AG09319 (cell line): ENCODE measurements at regions not wholly inside any gene's neighbourhood (a gene's known extent, or its start where the extent isn't known, plus 50 kb on each side); places are given as distances from the start of the nearest gene placed in this dataset.
"Not testable (repeated sequence)": the region's sequence is repeated elsewhere in the genome, so short reads cannot be mapped to it uniquely, and the experiment has no call there.

Experiments
- DNase-seq: peaks from one replicate; pipeline ENCODE4 v3.0.0-alpha.2; 2010; ENCODE audit warnings: low read depth; ENCODE audit errors: extremely low read depth
- TF ChIP-seq, protein P1 (sequence below): IDR thresholded peaks from 2 replicates; pipeline ENCODE4 v1.5.1; 2011; ENCODE audit warnings: low read depth, mild to moderate bottlenecking, inconsistent platforms, low read length, moderate library complexity

DNA sequence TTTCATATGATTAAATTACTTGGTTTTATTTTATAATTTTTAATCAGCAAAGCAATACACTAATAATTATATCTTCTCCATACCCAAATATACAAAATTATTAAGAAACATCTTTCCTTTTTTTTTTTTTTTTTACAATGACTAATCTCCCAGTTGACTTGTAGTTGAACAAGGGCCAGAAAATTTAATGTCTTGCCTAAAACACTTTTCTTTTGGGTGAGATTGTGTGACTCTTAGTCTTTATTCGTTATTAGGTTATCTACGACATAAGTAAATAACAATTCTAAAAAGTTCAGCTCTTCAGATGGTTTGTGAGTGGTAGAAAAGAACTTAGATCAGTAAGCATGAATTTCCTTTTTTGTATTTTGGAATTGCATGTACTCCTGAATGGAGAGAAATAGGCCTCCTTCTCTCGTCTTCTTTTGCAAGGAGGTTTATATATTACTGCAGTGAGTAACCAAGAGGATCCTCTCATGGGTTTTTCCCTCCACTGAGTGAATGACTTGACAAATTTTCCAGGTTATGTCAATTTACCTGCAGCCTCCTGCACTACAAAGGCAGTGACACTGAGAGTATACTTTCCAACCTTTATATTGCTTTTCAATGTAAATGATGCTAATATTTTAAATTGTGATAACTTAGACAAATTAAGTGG lies 364.5 kb upstream of the CITED2 start:
- TF ChIP-seq, protein P1, sequence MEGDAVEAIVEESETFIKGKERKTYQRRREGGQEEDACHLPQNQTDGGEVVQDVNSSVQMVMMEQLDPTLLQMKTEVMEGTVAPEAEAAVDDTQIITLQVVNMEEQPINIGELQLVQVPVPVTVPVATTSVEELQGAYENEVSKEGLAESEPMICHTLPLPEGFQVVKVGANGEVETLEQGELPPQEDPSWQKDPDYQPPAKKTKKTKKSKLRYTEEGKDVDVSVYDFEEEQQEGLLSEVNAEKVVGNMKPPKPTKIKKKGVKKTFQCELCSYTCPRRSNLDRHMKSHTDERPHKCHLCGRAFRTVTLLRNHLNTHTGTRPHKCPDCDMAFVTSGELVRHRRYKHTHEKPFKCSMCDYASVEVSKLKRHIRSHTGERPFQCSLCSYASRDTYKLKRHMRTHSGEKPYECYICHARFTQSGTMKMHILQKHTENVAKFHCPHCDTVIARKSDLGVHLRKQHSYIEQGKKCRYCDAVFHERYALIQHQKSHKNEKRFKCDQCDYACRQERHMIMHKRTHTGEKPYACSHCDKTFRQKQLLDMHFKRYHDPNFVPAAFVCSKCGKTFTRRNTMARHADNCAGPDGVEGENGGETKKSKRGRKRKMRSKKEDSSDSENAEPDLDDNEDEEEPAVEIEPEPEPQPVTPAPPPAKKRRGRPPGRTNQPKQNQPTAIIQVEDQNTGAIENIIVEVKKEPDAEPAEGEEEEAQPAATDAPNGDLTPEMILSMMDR, result no peak
- DNase-seq, result no peak

DNA sequence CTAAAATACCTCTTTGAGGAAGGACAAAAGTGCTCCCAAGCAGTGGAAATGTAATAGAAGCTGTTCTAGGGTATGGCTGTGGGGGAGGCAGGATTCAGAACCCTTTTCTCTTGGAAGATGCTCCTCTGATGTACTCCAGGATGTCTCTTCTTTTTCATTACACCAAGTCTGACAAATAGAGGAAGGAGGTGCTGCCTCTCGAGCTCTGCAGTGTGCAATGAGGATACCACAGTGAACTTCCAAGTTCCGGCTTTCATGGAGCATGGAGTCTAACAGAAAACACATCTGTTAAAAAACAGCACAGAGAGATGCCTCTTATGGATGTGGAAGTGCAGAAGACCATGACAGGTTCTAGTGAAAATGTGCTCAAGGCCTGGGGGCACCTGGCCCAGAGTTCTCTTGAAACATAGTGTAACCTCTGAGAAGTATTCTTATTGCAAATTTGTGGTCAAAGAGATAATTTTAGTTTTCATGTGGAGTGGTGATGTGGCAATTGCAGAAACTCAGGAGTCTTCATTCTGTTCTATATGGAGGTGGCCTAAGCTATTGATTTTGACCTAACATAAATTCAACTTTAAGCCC lies 362.0 kb upstream of the CITED2 start:
- TF ChIP-seq, protein P1, result no peak

DNA sequence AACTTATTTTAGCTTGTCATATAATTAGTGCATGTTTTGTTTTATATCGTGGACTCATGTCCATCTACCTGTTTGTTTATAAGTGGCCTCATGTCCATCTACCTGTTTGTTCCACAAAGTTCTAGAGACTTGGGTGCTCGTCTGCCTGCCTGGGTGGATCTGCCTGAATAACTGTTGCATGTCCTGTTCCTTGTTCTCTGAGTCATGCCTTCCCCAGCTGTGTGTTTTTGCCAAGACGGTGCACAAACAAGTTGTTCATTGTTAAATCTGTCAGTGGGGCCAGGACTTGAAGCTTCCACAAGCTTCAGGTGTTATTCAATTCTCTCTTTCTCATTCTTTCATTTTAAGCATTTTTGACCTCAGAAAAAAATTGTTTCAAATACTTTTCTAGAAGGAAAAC lies 358.0 kb upstream of the CITED2 start:
- TF ChIP-seq, protein P1, result no peak
- no peak for DNase-seq

More for the DNA sequence above, 362.0 kb upstream of the CITED2 start:
- DNase-seq, result no peak

DNA sequence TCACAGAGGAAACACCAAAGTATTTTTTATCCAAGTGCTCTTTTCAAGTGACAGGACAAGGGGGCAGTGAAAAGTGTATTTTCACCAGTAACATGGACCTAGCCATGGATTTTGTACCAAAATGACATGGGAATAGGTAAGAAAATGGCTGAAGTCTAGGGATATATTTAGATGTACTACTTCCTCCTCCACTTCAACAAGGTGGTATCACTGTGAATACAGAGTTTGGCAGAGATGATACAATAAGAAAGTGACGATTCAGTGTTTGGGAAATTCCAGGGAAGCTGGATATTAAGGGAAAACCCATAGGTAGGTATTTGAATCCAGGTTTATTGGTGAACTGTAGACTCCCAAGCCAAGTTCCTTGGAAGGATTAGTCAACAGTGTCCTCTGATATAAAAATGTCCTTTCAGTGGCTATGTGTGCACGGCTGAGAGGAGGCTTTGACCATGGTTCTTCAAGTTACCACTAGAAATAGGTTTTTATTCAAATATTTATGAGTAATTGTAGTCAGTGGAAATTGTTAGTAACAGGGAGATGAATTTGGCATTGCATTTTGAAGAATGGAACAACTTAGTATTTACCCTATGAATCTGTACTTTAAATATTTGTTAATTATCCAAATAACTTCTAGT lies 356.0 kb upstream of the CITED2 start:
- no peak for DNase-seq
- TF ChIP-seq, protein P1, result no peak

DNA sequence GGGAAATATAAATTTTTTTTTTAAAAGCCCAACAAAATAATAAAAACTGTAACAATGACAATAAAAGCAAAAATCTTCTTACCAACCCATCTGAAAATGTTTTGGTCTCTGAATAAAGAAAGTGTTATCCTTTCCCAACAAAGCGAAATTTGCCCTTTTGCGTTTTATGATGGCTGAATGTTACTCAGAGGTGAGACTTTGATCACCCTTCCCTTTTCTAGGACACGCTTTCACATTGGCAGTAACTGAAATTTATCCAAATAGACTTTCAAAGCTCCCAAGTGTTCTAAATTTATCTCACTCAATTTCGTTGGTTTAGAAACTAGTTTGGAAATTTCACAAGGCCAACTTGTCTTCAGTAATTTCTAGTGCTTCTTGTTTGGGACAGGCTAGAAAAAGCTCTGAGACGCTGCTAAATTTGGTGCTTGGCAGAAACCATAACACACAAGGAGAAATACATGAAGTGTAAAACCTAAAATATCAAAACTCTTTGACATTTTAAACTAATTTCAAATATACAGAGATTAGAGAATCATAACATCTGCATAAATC lies 354.5 kb upstream of the CITED2 start:
- no peak for DNase-seq

DNA sequence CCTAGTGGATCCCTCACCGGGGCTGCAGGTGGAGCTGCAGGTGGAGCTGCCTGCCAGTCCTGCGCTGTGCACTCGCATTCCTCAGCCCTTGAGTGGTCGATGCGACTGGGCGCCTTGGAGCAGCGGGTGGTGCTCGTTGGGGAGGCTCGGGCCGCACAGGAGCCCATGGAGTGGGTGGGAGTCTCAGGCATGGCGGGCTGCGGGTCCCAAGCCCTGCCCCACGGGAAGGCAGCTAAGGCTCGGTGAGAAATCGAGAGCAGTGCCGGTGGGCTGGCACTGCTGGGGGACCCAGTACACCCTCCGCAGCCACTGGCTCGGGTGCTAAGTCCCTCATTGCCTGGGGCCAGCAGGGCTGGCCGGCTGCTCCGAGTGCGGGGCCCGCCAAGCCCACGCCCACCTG lies 351.8 kb upstream of the CITED2 start:
- not testable (repeated sequence) for DNase-seq

More for the DNA sequence above, 354.5 kb upstream of the CITED2 start:
- TF ChIP-seq, protein P1, result no peak

DNA sequence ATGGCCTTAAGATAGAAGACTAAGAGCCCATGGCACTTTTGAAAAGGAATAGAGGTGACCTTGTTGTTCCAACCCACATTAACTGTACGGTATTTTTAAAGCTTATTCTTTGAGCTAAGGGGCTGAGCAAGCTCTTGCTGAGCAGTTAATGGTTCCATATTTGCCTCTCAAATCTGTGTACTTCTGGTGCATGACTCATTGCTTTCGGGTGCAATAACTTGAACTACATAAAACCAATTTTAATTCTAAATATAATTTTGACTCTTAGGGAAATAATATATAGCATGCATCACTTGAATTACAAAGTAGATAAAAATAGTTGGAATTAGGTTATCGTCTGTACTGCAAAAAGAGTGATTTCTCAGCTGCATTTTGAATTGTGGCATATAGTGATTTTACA lies 348.1 kb upstream of the CITED2 start:
- no peak for DNase-seq
- TF ChIP-seq, protein P1, result no peak
